ENCODE measurements at regions not wholly inside any gene's neighbourhood (a gene's known extent, or its start where the extent isn't known, plus 50 kb on each side); places are given as distances from the start of the nearest gene placed in this dataset.
"Not testable (repeated sequence)": the region's sequence is repeated elsewhere in the genome, so short reads cannot be mapped to it uniquely, and the experiment has no call there.

DNA sequence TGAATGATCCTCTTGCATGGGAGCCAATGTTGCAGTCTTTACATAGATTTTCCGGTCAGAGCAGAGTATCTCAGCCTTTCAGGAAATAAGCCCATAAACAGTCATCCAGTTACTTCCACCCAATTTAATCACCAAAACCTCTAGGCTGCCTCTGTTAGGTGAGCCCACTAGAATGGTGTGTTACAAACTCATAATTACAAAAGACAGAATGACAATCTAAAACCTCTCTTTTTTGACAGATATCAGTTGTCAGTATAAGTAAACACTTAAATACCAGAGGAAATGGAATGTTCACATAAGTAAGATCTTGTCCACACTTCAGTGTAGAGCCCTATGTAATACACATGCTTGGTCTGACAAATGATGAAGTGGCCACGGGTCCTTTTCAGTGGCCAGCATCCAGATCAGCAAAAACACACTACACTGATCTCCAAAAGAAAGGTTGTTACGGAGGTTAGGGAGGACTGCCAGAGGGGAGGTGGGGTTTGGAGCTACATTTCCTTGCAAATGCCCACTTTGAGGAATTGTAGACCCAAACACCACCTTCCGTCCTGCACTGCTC lies 71.3 kb upstream of the FBXO28 start:
- Histone ChIP-seq H3K4me3 (no peak overlapping the region), H3K27ac (no peak overlapping the region), H3K4me1 (replicated peaks in 1 of 2) (peaks cover 0 to 9% of the 10 kb centered on the region in 2 donors)
- WGBS, 10 experiments: 30 to 100% (median 50%) methylated on average over 1 to 3 of the region's 4 CpGs; no CpG with 5 or more reads in 1 of the 10 experiments
- ATAC-seq (replicated peaks in 6 of 8): peak in 3 of 8 experiments; percentile 49 to 63 (median 61)
- in situ Hi-C loops (cut with MboI; ENCODE audit: low pct_unique_long_range_greater_than_20kb in 2 of 9, low sequenced_read_pairs in 9 of 9, unreplicated experiment in 9 of 9): no loop called here

- Histone ChIP-seq H3K27ac (no peak overlapping the region), H3K4me3 (no peak overlapping the region), H3K4me1 (replicated peaks in 1 of 2) (peaks cover 0 to 9% of the 10 kb centered on the region in 2 donors)
- in situ Hi-C loops (cut with MboI; ENCODE audit: low pct_unique_long_range_greater_than_20kb in 2 of 9, low sequenced_read_pairs in 9 of 9, unreplicated experiment in 9 of 9): no loop called here
- ATAC-seq (replicated peaks in 6 of 8): no peak
- 0 to 81% (median 40%) methylated on average over 1 to 3 of the region's 3 CpGs; no CpG with 5 or more reads in 3 of the 10 experiments for WGBS, 10 experiments
Observed at GRCh38 chr1:224041032-224041431, 72.9 kb upstream of the FBXO28 start.

- ATAC-seq (replicated peaks in 6 of 8); in situ Hi-C loops (cut with MboI; ENCODE audit: low pct_unique_long_range_greater_than_20kb in 2 of 9, low sequenced_read_pairs in 9 of 9, unreplicated experiment in 9 of 9); H3K4me1 ChIP-seq (replicated peaks in 1 of 2); H3K4me3 ChIP-seq; H3K27ac ChIP-seq: not testable (repeated sequence)
Observed at GRCh38 chr1:224040423-224040822, 73.5 kb upstream of the FBXO28 start.

GRCh38 chr1:224040006-224040405 lies 73.9 kb upstream of the FBXO28 start:
- ATAC-seq (replicated peaks in 6 of 8); H3K27ac ChIP-seq; H3K4me3 ChIP-seq; H3K4me1 ChIP-seq (replicated peaks in 1 of 2); in situ Hi-C loops (cut with MboI; ENCODE audit: low pct_unique_long_range_greater_than_20kb in 2 of 9, low sequenced_read_pairs in 9 of 9, unreplicated experiment in 9 of 9): not testable (repeated sequence)
- 100% methylated on average over 1 of the region's 6 CpGs; no CpG with 5 or more reads in 9 of the 10 experiments for WGBS, 10 experiments

- ATAC-seq (replicated peaks in 6 of 8); H3K4me3 ChIP-seq; H3K27ac ChIP-seq; H3K4me1 ChIP-seq (replicated peaks in 1 of 2); in situ Hi-C loops (cut with MboI; ENCODE audit: low pct_unique_long_range_greater_than_20kb in 2 of 9, low sequenced_read_pairs in 9 of 9, unreplicated experiment in 9 of 9): not testable (repeated sequence)
- WGBS, 10 experiments: 78 to 100% (median 80%) methylated on average over 1 to 2 of the region's 2 CpGs; no CpG with 5 or more reads in 7 of the 10 experiments
Observed at GRCh38 chr1:224038832-224039231, 75.1 kb upstream of the FBXO28 start.

DNA sequence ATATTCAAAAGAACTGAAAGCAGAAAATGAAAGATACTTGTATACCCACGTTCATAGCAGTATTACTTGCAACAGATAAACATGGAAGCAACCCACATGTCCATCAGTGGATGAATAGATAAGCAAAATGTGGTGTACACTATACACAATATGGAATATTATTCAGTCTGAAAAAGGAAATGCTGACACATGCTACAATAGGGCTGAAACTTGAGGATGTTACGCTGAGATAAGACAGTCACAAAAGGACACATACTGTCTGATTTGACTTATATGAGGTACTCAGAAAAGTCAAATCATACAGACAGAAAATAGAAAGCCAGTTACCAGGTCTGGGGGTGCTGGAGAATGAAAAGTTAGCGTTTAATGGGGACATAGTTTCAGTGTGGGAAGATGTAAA lies 76.5 kb upstream of the FBXO28 start:
- 40 to 60% methylated on average over 1 of the region's 3 CpGs; no CpG with 5 or more reads in 8 of the 10 experiments for WGBS, 10 experiments
- in situ Hi-C loops (cut with MboI; ENCODE audit: low pct_unique_long_range_greater_than_20kb in 2 of 9, low sequenced_read_pairs in 9 of 9, unreplicated experiment in 9 of 9); ATAC-seq (replicated peaks in 6 of 8); H3K4me3 ChIP-seq; H3K27ac ChIP-seq; H3K4me1 ChIP-seq (replicated peaks in 1 of 2): not testable (repeated sequence)

DNA sequence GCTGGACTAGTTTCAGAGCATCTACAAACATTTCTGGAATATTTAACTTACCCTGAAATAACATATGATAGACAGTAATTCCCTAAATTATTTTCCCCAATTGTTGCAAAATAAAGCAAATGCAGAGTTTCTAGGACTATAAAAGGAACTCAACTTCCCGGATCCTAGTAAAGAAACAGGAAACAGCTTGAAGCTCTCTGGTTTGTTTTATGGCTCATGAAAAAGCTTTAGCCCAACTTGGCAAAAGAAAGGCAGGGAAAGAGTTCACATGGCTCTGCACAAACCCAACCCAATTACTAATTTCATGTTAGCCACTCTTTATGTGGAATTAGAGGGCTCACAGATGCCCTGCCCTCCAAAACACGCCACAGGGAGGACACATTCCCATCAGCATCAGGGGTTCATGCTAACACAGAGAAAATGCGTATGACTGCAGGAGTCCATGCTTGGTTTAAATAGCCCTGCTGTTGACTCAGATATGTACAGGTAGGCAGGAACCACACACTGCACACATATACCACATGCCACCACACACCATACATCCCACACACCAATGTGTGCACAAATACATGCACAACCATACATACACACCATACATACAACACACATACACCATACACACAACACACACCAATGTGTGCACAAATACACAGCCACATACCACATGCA lies 81.2 kb upstream of the FBXO28 start:
- H3K27ac ChIP-seq; in situ Hi-C loops (cut with MboI; ENCODE audit: low pct_unique_long_range_greater_than_20kb in 2 of 9, low sequenced_read_pairs in 9 of 9, unreplicated experiment in 9 of 9); H3K4me1 ChIP-seq (replicated peaks in 1 of 2); H3K4me3 ChIP-seq: not testable (repeated sequence)
- WGBS, 10 experiments: no CpG with 5 or more reads among the region's 3 CpGs
- ATAC-seq (replicated peaks in 6 of 8): peak in 3 of 8 experiments; percentile 19 to 84 (median 73)

DNA sequence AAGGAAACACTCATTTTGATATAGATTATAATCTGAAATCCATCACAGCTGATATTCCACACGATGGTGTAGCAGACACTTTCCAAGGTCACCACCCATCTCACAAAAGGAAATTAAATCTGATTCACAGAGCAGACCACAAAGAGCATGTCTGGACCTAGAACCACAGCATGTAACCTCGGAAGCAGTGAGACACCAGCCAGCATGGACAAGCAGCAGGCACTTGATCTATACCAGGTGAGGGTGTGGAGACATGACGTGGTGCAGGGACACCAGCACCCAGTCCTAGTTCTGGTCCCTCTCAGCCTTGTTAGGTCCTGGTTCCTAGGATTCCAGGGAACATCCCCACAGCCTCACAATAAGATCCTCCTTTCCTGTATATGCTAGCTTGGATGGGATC lies 81.9 kb upstream of the FBXO28 start:
- in situ Hi-C loops (cut with MboI; ENCODE audit: low pct_unique_long_range_greater_than_20kb in 2 of 9, low sequenced_read_pairs in 9 of 9, unreplicated experiment in 9 of 9); H3K4me3 ChIP-seq: not testable (repeated sequence)
- ATAC-seq (replicated peaks in 6 of 8): peak in 2 of 8 experiments; percentile 22 to 32

GRCh38 chr1:224030257-224030656 lies 83.7 kb upstream of the FBXO28 start:
- ATAC-seq (replicated peaks in 6 of 8); H3K27ac ChIP-seq; H3K4me3 ChIP-seq; in situ Hi-C loops (cut with MboI; ENCODE audit: low pct_unique_long_range_greater_than_20kb in 2 of 9, low sequenced_read_pairs in 9 of 9, unreplicated experiment in 9 of 9); H3K4me1 ChIP-seq (replicated peaks in 1 of 2): not testable (repeated sequence)
- WGBS, 10 experiments: 80 to 90% methylated on average over 1 to 2 of the region's 6 CpGs; no CpG with 5 or more reads in 8 of the 10 experiments

More for the DNA sequence above, 81.9 kb upstream of the FBXO28 start:
- not testable (repeated sequence) for H3K4me1 ChIP-seq (replicated peaks in 1 of 2); H3K27ac ChIP-seq
- WGBS, 10 experiments: no CpG with 5 or more reads among the region's 3 CpGs

DNA sequence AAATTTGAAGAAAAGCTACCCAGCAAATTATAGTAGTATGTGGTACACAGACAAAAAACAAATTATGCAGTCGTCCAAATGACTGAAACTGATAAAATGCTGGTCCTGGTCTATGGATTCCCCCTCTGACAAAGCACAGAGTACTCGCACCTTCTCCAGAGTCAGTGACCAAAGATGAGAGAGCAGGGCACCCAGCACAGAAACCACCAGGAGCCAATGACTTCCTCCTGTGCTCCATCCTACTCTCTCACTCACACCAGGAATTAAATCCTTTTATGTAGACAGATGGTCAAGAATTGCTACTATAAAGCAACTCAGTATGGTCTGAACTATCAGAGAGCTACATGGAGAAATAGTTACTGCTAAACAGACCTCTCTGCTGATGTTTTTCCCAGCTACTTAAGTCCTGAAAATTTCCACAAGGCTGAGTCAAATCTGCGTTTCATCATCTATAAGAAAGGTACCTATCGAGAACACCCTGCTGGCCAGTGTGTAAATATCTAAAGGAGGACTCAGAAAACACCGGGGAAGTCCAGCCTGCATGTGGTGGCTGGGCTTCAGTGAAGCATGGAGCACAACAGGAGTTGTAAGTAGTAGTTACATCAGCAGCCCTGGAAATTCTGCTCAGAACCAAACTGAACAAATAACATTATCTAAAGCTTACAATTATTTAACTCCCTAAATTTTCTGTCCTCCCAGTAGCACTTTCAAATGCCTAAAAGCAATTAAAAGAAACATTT lies 84.5 kb upstream of the FBXO28 start:
- no CpG with 5 or more reads among the region's 5 CpGs for WGBS, 10 experiments
- in situ Hi-C loops (cut with MboI; ENCODE audit: low pct_unique_long_range_greater_than_20kb in 2 of 9, low sequenced_read_pairs in 9 of 9, unreplicated experiment in 9 of 9); H3K4me3 ChIP-seq; H3K4me1 ChIP-seq (replicated peaks in 1 of 2); H3K27ac ChIP-seq: not testable (repeated sequence)
- ATAC-seq (replicated peaks in 6 of 8): peak in 5 of 8 experiments; percentile 26 to 51 (median 40)

- ATAC-seq (replicated peaks in 6 of 8): peak in 1 of 8 experiments; percentile 20
- in situ Hi-C loops (cut with MboI; ENCODE audit: low pct_unique_long_range_greater_than_20kb in 2 of 9, low sequenced_read_pairs in 9 of 9, unreplicated experiment in 9 of 9): not testable (repeated sequence)
- WGBS, 10 experiments: no CpG with 5 or more reads among the region's 3 CpGs
Observed at GRCh38 chr1:224028802-224029201, 85.1 kb upstream of the FBXO28 start.

DNA sequence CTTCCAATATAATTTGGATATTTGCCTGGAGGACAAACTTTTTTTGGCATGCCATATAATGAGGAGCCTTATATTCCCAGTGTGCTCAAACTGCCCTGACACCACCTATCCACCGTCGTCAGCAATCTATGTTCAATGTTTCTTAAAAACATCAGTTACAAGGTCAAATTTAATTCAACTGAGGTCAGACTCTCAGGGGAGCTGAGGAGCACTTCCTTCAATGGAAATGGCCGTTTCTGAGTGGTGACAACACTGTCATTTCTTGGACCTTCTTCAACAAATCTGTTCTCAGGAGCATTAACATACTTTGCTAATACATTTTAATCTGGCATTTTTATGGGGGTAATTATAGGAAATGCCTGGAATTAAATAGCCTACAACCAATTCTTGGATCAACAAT lies 90.8 kb upstream of the FBXO28 start:
- H3K4me3 ChIP-seq; ATAC-seq (replicated peaks in 6 of 8); H3K4me1 ChIP-seq (replicated peaks in 1 of 2); H3K27ac ChIP-seq; in situ Hi-C loops (cut with MboI; ENCODE audit: low pct_unique_long_range_greater_than_20kb in 2 of 9, low sequenced_read_pairs in 9 of 9, unreplicated experiment in 9 of 9): not testable (repeated sequence)
- WGBS, 10 experiments: 100% methylated on average over 1 of the region's 3 CpGs; no CpG with 5 or more reads in 9 of the 10 experiments

More at GRCh38 chr1:224028802-224029201, 85.1 kb upstream of the FBXO28 start:
- not testable (repeated sequence) for H3K27ac ChIP-seq; H3K4me1 ChIP-seq (replicated peaks in 1 of 2); H3K4me3 ChIP-seq

- WGBS, 10 experiments: 80% methylated on average over 2 of the region's 7 CpGs; no CpG with 5 or more reads in 9 of the 10 experiments
- H3K4me1 ChIP-seq (replicated peaks in 1 of 2); H3K27ac ChIP-seq; in situ Hi-C loops (cut with MboI; ENCODE audit: low pct_unique_long_range_greater_than_20kb in 2 of 9, low sequenced_read_pairs in 9 of 9, unreplicated experiment in 9 of 9); H3K4me3 ChIP-seq: not testable (repeated sequence)
- peak in 1 of 8 experiments; percentile 43 for ATAC-seq (replicated peaks in 6 of 8)
Observed at GRCh38 chr1:224022249-224022970, 91.5 kb upstream of the FBXO28 start.

Data from motor neuron (in vitro differentiated cells).